H9 (cell line): ENCODE measurements at regions not wholly inside any gene's neighbourhood (a gene's known extent, or its start where the extent isn't known, plus 50 kb on each side); places are given as distances from the start of the nearest gene placed in this dataset.

Source experiments
- DNase-seq: peaks from one replicate; pipeline ENCODE4 v3.0.0-alpha.2; 2017
- H2AFZ ChIP-seq: one replicate; pipeline ENCODE4 v1.6.1; 2013; ENCODE audit warnings: mild to moderate bottlenecking, low read length, control low read depth, moderate library complexity
- H2AK5ac ChIP-seq: 2 replicates; pipeline ENCODE4 v1.6.1; 2013; ENCODE audit warnings: low read length, control low read depth, mixed read lengths; ENCODE audit not compliant: insufficient read length
- H2BK120ac ChIP-seq: one replicate; pipeline ENCODE4 v1.6.1; 2013; ENCODE audit warnings: low read depth, mild to moderate bottlenecking, low read length, control low read depth, inconsistent platforms; ENCODE audit not compliant: poor library complexity, severe bottlenecking
- H2BK12ac ChIP-seq: 2 replicates; pipeline ENCODE4 v1.6.1; 2013; ENCODE audit warnings: low read length, control low read depth, mixed read lengths, low read depth; ENCODE audit not compliant: insufficient read length
- H2BK15ac ChIP-seq: 2 replicates; pipeline ENCODE4 v1.6.1; 2013; ENCODE audit warnings: low read depth, low read length, control low read depth
- H2BK20ac ChIP-seq: one replicate; pipeline ENCODE4 v1.6.1; 2013; ENCODE audit warnings: low read depth, mild to moderate bottlenecking, low read length, control low read depth, inconsistent platforms; ENCODE audit not compliant: poor library complexity, severe bottlenecking
- H2BK5ac ChIP-seq: 2 replicates; pipeline ENCODE4 v1.6.1; 2013; ENCODE audit warnings: low read length, control low read depth, mixed read lengths; ENCODE audit not compliant: insufficient read length
- H3K14ac ChIP-seq: 2 replicates; pipeline ENCODE4 v1.6.1; 2013; ENCODE audit warnings: low read length, control low read depth; ENCODE audit not compliant: insufficient read depth
- H3K18ac ChIP-seq: 2 replicates; pipeline ENCODE4 v1.6.1; 2013; ENCODE audit warnings: low read depth, mild to moderate bottlenecking, mixed read lengths, low read length, control low read depth; ENCODE audit not compliant: insufficient read length
- H3K23ac ChIP-seq: 2 replicates; pipeline ENCODE4 v1.6.1; 2013; ENCODE audit warnings: low read length, control low read depth, mixed read lengths, low read depth; ENCODE audit not compliant: insufficient read length
- H3K23me2 ChIP-seq: 2 replicates; pipeline ENCODE4 v1.6.1; 2013; ENCODE audit warnings: low read depth, mild to moderate bottlenecking, mixed read lengths, low read length, control low read depth; ENCODE audit not compliant: insufficient read length, poor library complexity, severe bottlenecking
- H3K27ac ChIP-seq: 2 replicates; pipeline ENCODE4 v1.5.1; 2013; ENCODE audit warnings: low read length, control low read depth, mixed read lengths, low read depth; ENCODE audit not compliant: insufficient read length
- H3K27me3 ChIP-seq: 2 replicates; pipeline ENCODE4 v1.6.1; 2013; ENCODE audit warnings: low read length, control low read depth, inconsistent platforms; ENCODE audit not compliant: insufficient read depth
- H3K4ac ChIP-seq: 2 replicates; pipeline ENCODE4 v1.6.1; 2013; ENCODE audit warnings: low read depth, mild to moderate bottlenecking, control low read depth, inconsistent platforms, low read length, moderate library complexity
- H3K4me1 ChIP-seq: 2 replicates; pipeline ENCODE4 v1.6.1; 2013; ENCODE audit warnings: low read length, control low read depth, inconsistent platforms; ENCODE audit not compliant: insufficient read depth
- H3K4me2 ChIP-seq: 2 replicates; pipeline ENCODE4 v1.6.1; 2013; ENCODE audit warnings: low read length, control low read depth, mixed read lengths; ENCODE audit not compliant: insufficient read length, insufficient read depth
- H3K56ac ChIP-seq: 2 replicates; pipeline ENCODE4 v1.6.1; 2013; ENCODE audit warnings: low read depth, mild to moderate bottlenecking, mixed read lengths, low read length, control low read depth; ENCODE audit not compliant: insufficient read length
- H3K79me1 ChIP-seq: 2 replicates; pipeline ENCODE4 v1.6.1; 2013; ENCODE audit warnings: low read depth, mild to moderate bottlenecking, moderate library complexity, low read length, control low read depth, inconsistent platforms; ENCODE audit not compliant: insufficient read depth, poor library complexity, severe bottlenecking
- H3K79me2 ChIP-seq: 2 replicates; pipeline ENCODE4 v1.6.1; 2013; ENCODE audit warnings: low read length, control low read depth, inconsistent platforms; ENCODE audit not compliant: insufficient read depth
- H3K9ac ChIP-seq: 2 replicates; pipeline ENCODE4 v1.6.1; 2013; ENCODE audit warnings: low read length, control low read depth, mixed read lengths; ENCODE audit not compliant: insufficient read length; ENCODE audit errors: extremely low read depth
- H3K9me3 ChIP-seq: one replicate; pipeline ENCODE4 v1.6.1; 2013; ENCODE audit warnings: low read depth, low read length, inconsistent platforms; ENCODE audit not compliant: control insufficient read depth
- H3T11ph ChIP-seq: one replicate; pipeline ENCODE4 v1.6.1; 2013; ENCODE audit warnings: mild to moderate bottlenecking, low read length, control low read depth, inconsistent platforms
- H4K20me1 ChIP-seq: one replicate; pipeline ENCODE4 v1.6.1; 2013; ENCODE audit not compliant: control insufficient read depth, insufficient read length, insufficient read depth
- H4K5ac ChIP-seq: 2 replicates; pipeline ENCODE4 v1.6.1; 2013; ENCODE audit warnings: low read depth, mild to moderate bottlenecking, mixed read lengths, low read length, control low read depth; ENCODE audit not compliant: insufficient read length
- H4K8ac ChIP-seq: replicated peaks from 2 replicates; pipeline ENCODE4 v1.6.1; 2013; ENCODE audit warnings: low read length, control low read depth, mixed read lengths, low read depth; ENCODE audit not compliant: insufficient read length
- H4K91ac ChIP-seq: 2 replicates; pipeline ENCODE4 v1.6.1; 2013; ENCODE audit warnings: low read depth, mild to moderate bottlenecking, moderate library complexity, mixed read lengths, low read length, control low read depth; ENCODE audit not compliant: insufficient read length
- H3K27ac Mint-ChIP-seq, 3 experiments: 2 replicates in 2 of 3; 3 replicates in 1 of 3; pipeline ENCODE4 v1.8.0; 2020 to 2021; ENCODE audit warnings: mixed read lengths in 3 of 3, mild to moderate bottlenecking in 1 of 3, moderate library complexity in 1 of 3
- H3K27me3 Mint-ChIP-seq: 2 replicates; pipeline ENCODE4 v1.8.0; 2021; ENCODE audit warnings: low read depth, mild to moderate bottlenecking, moderate library complexity, mixed read lengths
- H3K36me3 Mint-ChIP-seq, 3 experiments: 2 replicates in 2 of 3; 3 replicates in 1 of 3; pipeline ENCODE4 v1.8.0; 2020 to 2021; ENCODE audit warnings: low read depth in 3 of 3, mixed read lengths in 3 of 3; ENCODE audit not compliant: insufficient read depth in 1 of 3
- H3K4me1 Mint-ChIP-seq, 2 experiments: 2 replicates each; pipeline ENCODE4 v1.8.0; 2020; ENCODE audit warnings: mixed read lengths in 2 of 2
- H3K4me3 Mint-ChIP-seq, 2 experiments: 2 replicates in 1 of 2; 3 replicates in 1 of 2; pipeline ENCODE4 v1.8.0; 2020 to 2021; ENCODE audit warnings: mild to moderate bottlenecking in 2 of 2, mixed read lengths in 2 of 2, moderate library complexity in 1 of 2
- H3K9me3 Mint-ChIP-seq, 2 experiments: 2 replicates in 1 of 2; 3 replicates in 1 of 2; pipeline ENCODE4 v1.8.0; 2020; ENCODE audit warnings: mild to moderate bottlenecking in 2 of 2, mixed read lengths in 2 of 2, moderate library complexity in 1 of 2
- WGBS: extraction: QIAGEN DNeasy Blood & Tissue Kit; methylation state at CpG from one replicate; pipeline ENCODE4 v1.1.7; 2013; ENCODE audit warnings: missing lambda C conversion rate, low lambda C conversion rate, mixed read lengths; ENCODE audit not compliant: insufficient read length; ENCODE audit errors: extremely low coverage; 5-methylcytosine and 5-hydroxymethylcytosine counted together
- TF ChIP-seq, protein P1 (sequence below): fragments of 200-600 bp; sonication (generic); conservative IDR thresholded peaks from 3 replicates; pipeline ENCODE4 v1.8.0; 2021; ENCODE audit warnings: antibody characterized with exemption, mild to moderate bottlenecking

DNA sequence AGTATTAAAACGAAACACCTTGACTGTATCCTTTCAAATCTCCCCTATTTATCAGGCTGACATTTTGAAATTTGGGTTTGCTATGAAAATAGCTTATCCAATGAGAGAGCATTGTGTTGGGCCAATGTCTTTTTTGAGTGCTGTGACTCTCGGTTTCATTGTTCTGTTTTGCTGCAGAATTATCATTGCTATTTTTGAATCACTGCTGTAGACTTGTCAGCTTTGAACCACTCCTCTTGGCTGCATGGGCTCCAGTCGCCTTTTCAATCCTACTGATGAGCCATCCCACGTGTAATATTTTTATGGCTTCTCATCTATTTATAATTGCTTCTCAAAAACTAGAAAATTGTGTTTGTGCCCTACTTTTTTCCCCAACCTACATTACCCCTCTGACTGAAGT, 322.8 kb downstream of the LNPK start:
- Histone ChIP-seq H2BK120ac (no peak overlapping the region), H2AK5ac (no peak overlapping the region), H4K5ac (no peak overlapping the region), H3K23ac (no peak overlapping the region), H3K23me2 (no peaks in the 10 kb centered on the region), H3K79me1 (no peaks in the 10 kb centered on the region), H2BK5ac (no peak overlapping the region), H3K4ac (no peak overlapping the region), H2BK20ac (no peak overlapping the region), H3K79me2 (no peaks in the 10 kb centered on the region), H3K27ac (no peak overlapping the region), H3K56ac (no peak overlapping the region), H4K8ac (no peak overlapping the region), H3K9ac (no peak overlapping the region), H2BK12ac (no peak overlapping the region), H3T11ph (no peak overlapping the region), H3K4me2 (no peak overlapping the region), H4K20me1 (no peaks in the 10 kb centered on the region), H4K91ac (no peak overlapping the region), H3K4me1 (no peaks in the 10 kb centered on the region), H2BK15ac (no peak overlapping the region), H3K27me3 (no peaks in the 10 kb centered on the region), H3K14ac (no peak overlapping the region), H2AFZ (no peak overlapping the region), H3K9me3 (no peaks in the 10 kb centered on the region), H3K18ac (no peak overlapping the region)
- no peaks in the 10 kb centered on the region for H3K4me1 Mint-ChIP-seq
- peaks cover 1% of the 10 kb centered on the region; the same call in 1 of the 2 replicates for H3K27me3 Mint-ChIP-seq
- no peak overlapping the region for H3K27ac Mint-ChIP-seq
- no peaks in the 10 kb centered on the region for H3K9me3 Mint-ChIP-seq
- no peaks in the 10 kb centered on the region for H3K36me3 Mint-ChIP-seq
- no peak for DNase-seq
- H3K4me3 Mint-ChIP-seq: no peak overlapping the region
- WGBS: no CpG with 5 or more reads among the region's 4 CpGs
- TF ChIP-seq, protein P1, sequence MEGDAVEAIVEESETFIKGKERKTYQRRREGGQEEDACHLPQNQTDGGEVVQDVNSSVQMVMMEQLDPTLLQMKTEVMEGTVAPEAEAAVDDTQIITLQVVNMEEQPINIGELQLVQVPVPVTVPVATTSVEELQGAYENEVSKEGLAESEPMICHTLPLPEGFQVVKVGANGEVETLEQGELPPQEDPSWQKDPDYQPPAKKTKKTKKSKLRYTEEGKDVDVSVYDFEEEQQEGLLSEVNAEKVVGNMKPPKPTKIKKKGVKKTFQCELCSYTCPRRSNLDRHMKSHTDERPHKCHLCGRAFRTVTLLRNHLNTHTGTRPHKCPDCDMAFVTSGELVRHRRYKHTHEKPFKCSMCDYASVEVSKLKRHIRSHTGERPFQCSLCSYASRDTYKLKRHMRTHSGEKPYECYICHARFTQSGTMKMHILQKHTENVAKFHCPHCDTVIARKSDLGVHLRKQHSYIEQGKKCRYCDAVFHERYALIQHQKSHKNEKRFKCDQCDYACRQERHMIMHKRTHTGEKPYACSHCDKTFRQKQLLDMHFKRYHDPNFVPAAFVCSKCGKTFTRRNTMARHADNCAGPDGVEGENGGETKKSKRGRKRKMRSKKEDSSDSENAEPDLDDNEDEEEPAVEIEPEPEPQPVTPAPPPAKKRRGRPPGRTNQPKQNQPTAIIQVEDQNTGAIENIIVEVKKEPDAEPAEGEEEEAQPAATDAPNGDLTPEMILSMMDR: no peak
